ENCODE measurements at regions not wholly inside any gene's neighbourhood (a gene's known extent, or its start where the extent isn't known, plus 50 kb on each side); places are given as distances from the start of the nearest gene placed in this dataset.

DNA sequence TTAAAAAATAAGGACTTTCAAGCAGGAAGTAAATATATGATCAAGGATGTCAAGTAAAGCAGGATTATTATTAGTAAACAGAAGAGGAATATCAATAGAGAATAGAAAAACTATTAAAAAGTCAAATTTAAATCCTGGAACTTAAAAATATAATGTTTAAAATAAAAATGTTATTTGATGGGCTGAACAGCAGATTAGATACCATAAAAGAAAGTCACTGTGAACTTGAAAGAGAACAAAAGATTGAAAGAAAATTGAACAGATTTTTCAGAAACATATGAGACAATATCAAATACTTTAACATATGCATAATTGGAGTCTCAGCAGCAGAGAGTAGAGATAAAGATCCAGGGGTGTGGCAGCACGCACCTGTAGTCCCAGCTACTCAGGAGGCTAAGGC lies 1213.7 kb upstream of the AUTS2 start:
- H3K36me3 ChIP-seq (ENCODE audit: control insufficient read depth, low read length), result no peaks in the 10 kb centered on the region
- no peaks in the 10 kb centered on the region for H3K79me2 ChIP-seq (ENCODE audit: control insufficient read depth, low read length)
- H3K27ac ChIP-seq (ENCODE audit: low read depth, low read length), result no peak overlapping the region
- no peaks in the 10 kb centered on the region for H3K27me3 ChIP-seq (ENCODE audit: control insufficient read depth, low read length)
- TF ChIP-seq EZH2phosphoT487 (IDR thresholded peaks at IDR 0.05; ENCODE audit: borderline replicate concordance, low read length), result no peak
- TF ChIP-seq, protein P1, sequence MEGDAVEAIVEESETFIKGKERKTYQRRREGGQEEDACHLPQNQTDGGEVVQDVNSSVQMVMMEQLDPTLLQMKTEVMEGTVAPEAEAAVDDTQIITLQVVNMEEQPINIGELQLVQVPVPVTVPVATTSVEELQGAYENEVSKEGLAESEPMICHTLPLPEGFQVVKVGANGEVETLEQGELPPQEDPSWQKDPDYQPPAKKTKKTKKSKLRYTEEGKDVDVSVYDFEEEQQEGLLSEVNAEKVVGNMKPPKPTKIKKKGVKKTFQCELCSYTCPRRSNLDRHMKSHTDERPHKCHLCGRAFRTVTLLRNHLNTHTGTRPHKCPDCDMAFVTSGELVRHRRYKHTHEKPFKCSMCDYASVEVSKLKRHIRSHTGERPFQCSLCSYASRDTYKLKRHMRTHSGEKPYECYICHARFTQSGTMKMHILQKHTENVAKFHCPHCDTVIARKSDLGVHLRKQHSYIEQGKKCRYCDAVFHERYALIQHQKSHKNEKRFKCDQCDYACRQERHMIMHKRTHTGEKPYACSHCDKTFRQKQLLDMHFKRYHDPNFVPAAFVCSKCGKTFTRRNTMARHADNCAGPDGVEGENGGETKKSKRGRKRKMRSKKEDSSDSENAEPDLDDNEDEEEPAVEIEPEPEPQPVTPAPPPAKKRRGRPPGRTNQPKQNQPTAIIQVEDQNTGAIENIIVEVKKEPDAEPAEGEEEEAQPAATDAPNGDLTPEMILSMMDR (IDR thresholded peaks at IDR 0.05; ENCODE audit: low read depth, low read length, poor library complexity, severe bottlenecking), result no peak
- no peaks in the 10 kb centered on the region for H4K20me1 ChIP-seq (ENCODE audit: control insufficient read depth, insufficient read depth, low read depth, low read length)
- no peak overlapping the region for H3K4me2 ChIP-seq (ENCODE audit: low read length)
- H3K4me1 ChIP-seq (ENCODE audit: control insufficient read depth, low read length), result no peaks in the 10 kb centered on the region
- H3K4me3 ChIP-seq (ENCODE audit: low read length), result no peak overlapping the region
- H3K9me3 ChIP-seq (ENCODE audit: control insufficient read depth, insufficient read depth, low read length), result peaks cover 3% of the 10 kb centered on the region
- H3F3A ChIP-seq (ENCODE audit: control insufficient read depth, insufficient read depth), result no peaks in the 10 kb centered on the region
- no peaks in the 10 kb centered on the region for H3K9me2 ChIP-seq (replicated peaks; ENCODE audit: control insufficient read depth, low read length)

DNA sequence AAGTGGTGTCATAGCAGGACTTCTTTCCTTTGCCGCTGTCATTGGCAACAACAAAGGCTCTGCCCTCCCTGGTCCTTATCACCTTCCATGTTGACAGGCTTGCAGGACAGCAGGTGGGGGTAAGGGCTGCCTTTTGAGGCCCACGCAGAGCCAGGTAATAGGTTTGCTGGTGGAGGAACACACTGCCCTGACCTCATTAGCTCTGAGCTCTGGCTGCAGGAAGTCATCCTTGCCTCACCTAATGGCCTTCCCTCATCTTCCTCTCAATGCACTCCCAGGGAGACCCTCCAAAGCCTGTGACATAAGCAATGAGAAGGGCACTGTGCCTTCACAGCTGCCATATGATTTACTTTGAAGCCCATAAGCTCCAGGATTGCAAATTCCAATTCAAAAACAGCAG lies 1205.2 kb upstream of the AUTS2 start:
- Histone ChIP-seq H3K36me3 (ENCODE audit: control insufficient read depth, low read length) (no peaks in the 10 kb centered on the region), H3K9me2 (replicated peaks; ENCODE audit: control insufficient read depth, low read length) (no peaks in the 10 kb centered on the region), H3K27ac (ENCODE audit: low read depth, low read length) (no peak overlapping the region), H3K9me3 (ENCODE audit: control insufficient read depth, insufficient read depth, low read length) (peaks cover 4% of the 10 kb centered on the region; the same call in 1 of the 2 replicates), H3K79me2 (ENCODE audit: control insufficient read depth, low read length) (no peaks in the 10 kb centered on the region), H3K4me2 (ENCODE audit: low read length) (no peak overlapping the region), H3F3A (ENCODE audit: control insufficient read depth, insufficient read depth) (no peaks in the 10 kb centered on the region), H3K4me3 (ENCODE audit: low read length) (no peak overlapping the region), H3K27me3 (ENCODE audit: control insufficient read depth, low read length) (no peaks in the 10 kb centered on the region), H4K20me1 (ENCODE audit: control insufficient read depth, insufficient read depth, low read depth, low read length) (no peaks in the 10 kb centered on the region), H3K4me1 (ENCODE audit: control insufficient read depth, low read length) (no peaks in the 10 kb centered on the region)
- TF ChIP-seq, protein P1 (IDR thresholded peaks at IDR 0.05; ENCODE audit: low read depth, low read length, poor library complexity, severe bottlenecking), result no peak
- no peak for TF ChIP-seq EZH2phosphoT487 (IDR thresholded peaks at IDR 0.05; ENCODE audit: borderline replicate concordance, low read length)

DNA sequence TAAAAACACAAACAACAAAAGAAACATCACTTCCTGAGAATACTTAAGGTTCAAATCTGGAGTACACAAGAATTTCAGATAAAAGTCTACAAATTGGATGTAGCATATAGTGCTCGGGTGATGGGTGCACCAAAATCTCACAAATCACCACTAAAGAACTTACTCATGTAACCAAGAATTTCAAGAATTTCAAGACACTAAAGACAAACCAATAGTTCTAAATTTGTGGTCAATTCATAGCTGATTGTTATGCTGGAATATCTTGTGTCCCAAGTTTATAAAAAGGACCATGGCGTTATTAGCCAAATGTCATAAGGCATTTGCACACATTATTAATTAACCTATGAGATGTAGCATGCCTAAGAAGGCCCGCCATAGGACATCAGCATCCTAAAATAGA lies 1204.1 kb upstream of the AUTS2 start:
- Histone ChIP-seq H3K9me2 (replicated peaks; ENCODE audit: control insufficient read depth, low read length) (no peaks in the 10 kb centered on the region), H3K9me3 (ENCODE audit: control insufficient read depth, insufficient read depth, low read length) (peaks cover 4% of the 10 kb centered on the region; the same call in 1 of the 2 replicates), H3K4me2 (ENCODE audit: low read length) (no peak overlapping the region), H3F3A (ENCODE audit: control insufficient read depth, insufficient read depth) (no peaks in the 10 kb centered on the region), H3K79me2 (ENCODE audit: control insufficient read depth, low read length) (no peaks in the 10 kb centered on the region), H3K4me1 (ENCODE audit: control insufficient read depth, low read length) (no peaks in the 10 kb centered on the region), H3K36me3 (ENCODE audit: control insufficient read depth, low read length) (no peaks in the 10 kb centered on the region), H4K20me1 (ENCODE audit: control insufficient read depth, insufficient read depth, low read depth, low read length) (no peaks in the 10 kb centered on the region), H3K27ac (ENCODE audit: low read depth, low read length) (no peak overlapping the region), H3K27me3 (ENCODE audit: control insufficient read depth, low read length) (no peaks in the 10 kb centered on the region), H3K4me3 (ENCODE audit: low read length) (no peak overlapping the region)
- TF ChIP-seq, protein P1 (IDR thresholded peaks at IDR 0.05; ENCODE audit: low read depth, low read length, poor library complexity, severe bottlenecking), result no peak
- TF ChIP-seq EZH2phosphoT487 (IDR thresholded peaks at IDR 0.05; ENCODE audit: borderline replicate concordance, low read length), result no peak

Data from DOHH2 (cell line).